ENCODE measurements at regions not wholly inside any gene's neighbourhood (a gene's known extent, or its start where the extent isn't known, plus 50 kb on each side); places are given as distances from the start of the nearest gene placed in this dataset.

GRCh38 chr3:56969851-56970250 lies 90.6 kb upstream of the SPATA12 start:
- no peak for FAIRE-seq
- TF ChIP-seq POLR2AphosphoS5 (IDR thresholded peaks at IDR 0.05; ENCODE audit: low read depth, low read length) = no peak
- TF ChIP-seq POLR2A (IDR thresholded peaks at IDR 0.05; ENCODE audit: low read depth, low read length) = no peak
- TF ChIP-seq TAF1 (IDR thresholded peaks at IDR 0.05; ENCODE audit: borderline replicate concordance, low read depth, low read length) = no peak
- no peak for DNase-seq (ENCODE audit: insufficient read length)

- DNase-seq (ENCODE audit: insufficient read length) = no peak
- no peak for FAIRE-seq
- TF ChIP-seq POLR2AphosphoS5 (IDR thresholded peaks at IDR 0.05; ENCODE audit: low read depth, low read length) = no peak
- TF ChIP-seq POLR2A (IDR thresholded peaks at IDR 0.05; ENCODE audit: low read depth, low read length) = no peak
- TF ChIP-seq TAF1 (IDR thresholded peaks at IDR 0.05; ENCODE audit: borderline replicate concordance, low read depth, low read length) = no peak
Measured at GRCh38 chr3:56966509-56966908, 94.0 kb upstream of the SPATA12 start.

GRCh38 chr3:56966104-56966503 lies 94.4 kb upstream of the SPATA12 start:
- TF ChIP-seq POLR2A (IDR thresholded peaks at IDR 0.05; ENCODE audit: low read depth, low read length) (no peak), POLR2AphosphoS5 (IDR thresholded peaks at IDR 0.05; ENCODE audit: low read depth, low read length) (no peak), TAF1 (IDR thresholded peaks at IDR 0.05; ENCODE audit: borderline replicate concordance, low read depth, low read length) (no peak)
- no peak for FAIRE-seq

GRCh38 chr3:56962922-56963321 lies 97.5 kb upstream of the SPATA12 start:
- FAIRE-seq (no peak), DNase-seq (ENCODE audit: insufficient read length) (no peak)
- TF ChIP-seq POLR2A (IDR thresholded peaks at IDR 0.05; ENCODE audit: low read depth, low read length) (no peak), TAF1 (IDR thresholded peaks at IDR 0.05; ENCODE audit: borderline replicate concordance, low read depth, low read length) (no peak), POLR2AphosphoS5 (IDR thresholded peaks at IDR 0.05; ENCODE audit: low read depth, low read length) (no peak)

More at GRCh38 chr3:56966104-56966503, 94.4 kb upstream of the SPATA12 start:
- no peak for DNase-seq (ENCODE audit: insufficient read length)

- TF ChIP-seq POLR2AphosphoS5 (IDR thresholded peaks at IDR 0.05; ENCODE audit: low read depth, low read length) = no peak
- TF ChIP-seq TAF1 (IDR thresholded peaks at IDR 0.05; ENCODE audit: borderline replicate concordance, low read depth, low read length) = no peak
- TF ChIP-seq POLR2A (IDR thresholded peaks at IDR 0.05; ENCODE audit: low read depth, low read length) = no peak
- DNase-seq (ENCODE audit: insufficient read length) (no peak), FAIRE-seq (peak; percentile 44)
Measured at GRCh38 chr3:56962206-56962605, 98.3 kb upstream of the SPATA12 start.

- TF ChIP-seq POLR2A (IDR thresholded peaks at IDR 0.05; ENCODE audit: low read depth, low read length) (no peak), POLR2AphosphoS5 (IDR thresholded peaks at IDR 0.05; ENCODE audit: low read depth, low read length) (no peak), TAF1 (IDR thresholded peaks at IDR 0.05; ENCODE audit: borderline replicate concordance, low read depth, low read length) (no peak)
- no peak for DNase-seq (ENCODE audit: insufficient read length)
- peak; percentile 30 for FAIRE-seq
Measured at GRCh38 chr3:56960234-56960917, 100.1 kb upstream of the SPATA12 start.

GRCh38 chr3:56958879-56959278 lies 101.6 kb upstream of the SPATA12 start:
- DNase-seq (ENCODE audit: insufficient read length) (no peak), FAIRE-seq (no peak)
- no peak for TF ChIP-seq POLR2A (IDR thresholded peaks at IDR 0.05; ENCODE audit: low read depth, low read length)
- no peak for TF ChIP-seq POLR2AphosphoS5 (IDR thresholded peaks at IDR 0.05; ENCODE audit: low read depth, low read length)
- no peak for TF ChIP-seq TAF1 (IDR thresholded peaks at IDR 0.05; ENCODE audit: borderline replicate concordance, low read depth, low read length)

GRCh38 chr3:56957522-56957921 lies 102.9 kb upstream of the SPATA12 start:
- no peak for DNase-seq (ENCODE audit: insufficient read length)
- FAIRE-seq = no peak
- no peak for TF ChIP-seq TAF1 (IDR thresholded peaks at IDR 0.05; ENCODE audit: borderline replicate concordance, low read depth, low read length)
- no peak for TF ChIP-seq POLR2A (IDR thresholded peaks at IDR 0.05; ENCODE audit: low read depth, low read length)
- no peak for TF ChIP-seq POLR2AphosphoS5 (IDR thresholded peaks at IDR 0.05; ENCODE audit: low read depth, low read length)

- TF ChIP-seq TAF1 (IDR thresholded peaks at IDR 0.05; ENCODE audit: borderline replicate concordance, low read depth, low read length) = no peak
- DNase-seq (ENCODE audit: insufficient read length) = no peak
- FAIRE-seq = no peak
Measured at GRCh38 chr3:56956906-56957305, 103.6 kb upstream of the SPATA12 start.

GRCh38 chr3:56955492-56956111 lies 104.9 kb upstream of the SPATA12 start:
- TF ChIP-seq POLR2AphosphoS5 (IDR thresholded peaks at IDR 0.05; ENCODE audit: low read depth, low read length) = no peak
- TF ChIP-seq TAF1 (IDR thresholded peaks at IDR 0.05; ENCODE audit: borderline replicate concordance, low read depth, low read length) = no peak
- TF ChIP-seq POLR2A (IDR thresholded peaks at IDR 0.05; ENCODE audit: low read depth, low read length) = no peak
- no peak for DNase-seq (ENCODE audit: insufficient read length)
- no peak for FAIRE-seq

GRCh38 chr3:56954125-56954524 lies 106.3 kb upstream of the SPATA12 start:
- TF ChIP-seq TAF1 (IDR thresholded peaks at IDR 0.05; ENCODE audit: borderline replicate concordance, low read depth, low read length) (no peak), POLR2AphosphoS5 (IDR thresholded peaks at IDR 0.05; ENCODE audit: low read depth, low read length) (no peak), POLR2A (IDR thresholded peaks at IDR 0.05; ENCODE audit: low read depth, low read length) (no peak)
- FAIRE-seq (no peak), DNase-seq (ENCODE audit: insufficient read length) (no peak)

- DNase-seq (ENCODE audit: insufficient read length) (no peak), FAIRE-seq (no peak)
- TF ChIP-seq POLR2AphosphoS5 (IDR thresholded peaks at IDR 0.05; ENCODE audit: low read depth, low read length) (no peak), POLR2A (IDR thresholded peaks at IDR 0.05; ENCODE audit: low read depth, low read length) (no peak), TAF1 (IDR thresholded peaks at IDR 0.05; ENCODE audit: borderline replicate concordance, low read depth, low read length) (no peak)
Measured at GRCh38 chr3:56952846-56953245, 107.6 kb upstream of the SPATA12 start.
